Astrocyte (in vitro differentiated cells and primary cell): ENCODE measurements at regions not wholly inside any gene's neighbourhood (a gene's known extent, or its start where the extent isn't known, plus 50 kb on each side); places are given as distances from the start of the nearest gene placed in this dataset.

Source experiments
- DNase-seq: peaks from one replicate; pipeline ENCODE4 v3.0.0-alpha.2; 2010; ENCODE audit warnings: low read depth
- FAIRE-seq: peaks from 2 replicates; lab custom pipeline; 2011; peaks lifted over from hg19 to GRCh38; lab: Jason Lieb, UNC
- H2AFZ ChIP-seq: 2 replicates; pipeline ENCODE4 v1.6.0; 2012; ENCODE audit warnings: low read depth, low read length, inconsistent platforms
- H3K27ac ChIP-seq: 2 replicates; pipeline ENCODE4 v1.5.1; 2011; ENCODE audit warnings: low read depth, low read length, inconsistent platforms
- H3K27me3 ChIP-seq: 2 replicates; pipeline ENCODE4 v1.6.0; 2011; ENCODE audit warnings: low read length, inconsistent platforms; ENCODE audit not compliant: insufficient read depth
- H3K36me3 ChIP-seq: 2 replicates; pipeline ENCODE4 v1.5.1; 2011; ENCODE audit warnings: low read length, inconsistent platforms; ENCODE audit not compliant: insufficient read depth
- H3K4me1 ChIP-seq: 2 replicates; pipeline ENCODE4 v1.5.1; 2011; ENCODE audit warnings: low read length, inconsistent platforms; ENCODE audit not compliant: insufficient read depth
- H3K4me2 ChIP-seq: 2 replicates; pipeline ENCODE4 v1.6.0; 2012; ENCODE audit warnings: low read length, inconsistent platforms
- H3K4me3 ChIP-seq: 2 replicates; pipeline ENCODE4 v1.5.1; 2011; ENCODE audit warnings: low read depth, mild to moderate bottlenecking, low read length, inconsistent platforms; ENCODE audit not compliant: insufficient read depth
- H3K79me2 ChIP-seq: 2 replicates; pipeline ENCODE4 v1.6.0; 2012; ENCODE audit warnings: mild to moderate bottlenecking, low read length, inconsistent platforms; ENCODE audit not compliant: insufficient read depth
- H3K9ac ChIP-seq: 2 replicates; pipeline ENCODE4 v1.6.0; 2012; ENCODE audit warnings: mild to moderate bottlenecking, low read length, inconsistent platforms
- H3K9me3 ChIP-seq: 2 replicates; pipeline ENCODE4 v1.5.1; 2012; ENCODE audit warnings: low read depth, mild to moderate bottlenecking, low read length, inconsistent platforms; ENCODE audit not compliant: insufficient read depth
- H4K20me1 ChIP-seq: 2 replicates; pipeline ENCODE4 v1.6.0; 2012; ENCODE audit warnings: low read length, inconsistent platforms; ENCODE audit not compliant: insufficient read depth
- H3K27ac Mint-ChIP-seq: one replicate; pipeline ENCODE4 v1.8.0; 2021; ENCODE audit warnings: mild to moderate bottlenecking, mixed read lengths; ENCODE audit not compliant: unreplicated experiment
- H3K27me3 Mint-ChIP-seq: one replicate; pipeline ENCODE4 v1.8.0; 2021; ENCODE audit warnings: low read depth, mixed read lengths; ENCODE audit not compliant: unreplicated experiment
- H3K36me3 Mint-ChIP-seq: one replicate; pipeline ENCODE4 v1.8.0; 2021; ENCODE audit warnings: low read depth, mixed read lengths; ENCODE audit not compliant: unreplicated experiment
- H3K4me1 Mint-ChIP-seq: one replicate; pipeline ENCODE4 v1.8.0; 2021; ENCODE audit warnings: low read depth, mixed read lengths; ENCODE audit not compliant: unreplicated experiment
- H3K4me3 Mint-ChIP-seq: one replicate; pipeline ENCODE4 v1.8.0; 2021; ENCODE audit warnings: mild to moderate bottlenecking, moderate library complexity, mixed read lengths; ENCODE audit not compliant: unreplicated experiment
- H3K9me3 Mint-ChIP-seq: one replicate; pipeline ENCODE4 v1.8.0; 2021; ENCODE audit warnings: mild to moderate bottlenecking, mixed read lengths; ENCODE audit not compliant: unreplicated experiment
- CTCF ChIP-seq: IDR thresholded peaks from 2 replicates; pipeline ENCODE4 v1.5.1; 2011; ENCODE audit warnings: low read depth, mild to moderate bottlenecking, inconsistent platforms, low read length, moderate library complexity; ENCODE audit not compliant: insufficient read depth
- EZH2 ChIP-seq: IDR thresholded peaks from 2 replicates; pipeline ENCODE4 v1.6.1; 2012; ENCODE audit warnings: mild to moderate bottlenecking, low read length, inconsistent platforms; ENCODE audit not compliant: insufficient read depth

DNA sequence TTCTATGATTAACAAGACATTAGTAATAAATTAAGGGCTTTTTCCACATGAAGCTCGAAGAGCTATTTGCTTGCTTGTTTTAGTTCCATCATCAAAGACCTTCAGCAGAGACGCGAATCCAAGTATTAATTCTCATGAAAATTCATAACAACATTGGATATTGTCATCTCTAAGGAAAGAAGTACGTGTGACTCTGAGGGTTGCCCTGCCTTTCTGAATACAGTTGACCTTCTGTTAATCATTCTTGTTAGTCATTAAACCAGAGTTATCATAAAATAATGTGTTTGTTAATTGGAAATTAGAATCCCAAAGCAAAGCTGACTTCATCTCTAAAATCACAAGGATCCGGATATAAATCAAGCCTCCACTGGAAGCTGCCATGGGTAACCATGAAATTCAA, 222.5 kb downstream of the ZNF608 start:
- H3K27ac Mint-ChIP-seq: no peak overlapping the region

DNA sequence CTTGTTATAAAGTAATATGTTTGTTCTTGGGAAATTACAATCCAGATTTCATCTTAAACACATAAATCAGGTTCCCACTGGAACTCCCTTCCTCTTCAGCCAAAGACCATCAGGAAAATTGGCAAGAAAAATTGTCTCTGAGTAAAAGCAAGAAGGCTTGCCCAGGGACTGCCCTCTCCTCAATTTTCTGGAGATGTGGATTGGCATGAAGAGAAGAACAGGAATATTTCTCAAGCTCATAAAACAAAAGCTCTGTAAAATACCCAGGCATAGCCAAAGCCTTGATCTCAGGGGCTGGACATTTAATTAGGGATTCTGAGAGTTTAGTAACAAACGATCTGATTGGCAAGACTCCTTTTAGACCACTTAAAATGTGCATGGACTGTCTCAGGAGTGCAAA, 223.4 kb downstream of the ZNF608 start:
- no peak for TF ChIP-seq EZH2
- no peak for TF ChIP-seq CTCF

More for the DNA sequence above, 222.5 kb downstream of the ZNF608 start:
- no peak overlapping the region for H3K4me3 Mint-ChIP-seq
- H2AFZ ChIP-seq: no peak overlapping the region
- peaks cover 23% of the 10 kb centered on the region for H3K4me1 Mint-ChIP-seq
- no peaks in the 10 kb centered on the region for H3K36me3 ChIP-seq
- no peak for DNase-seq
- H3K4me3 ChIP-seq: no peak overlapping the region
- TF ChIP-seq CTCF (no peak), EZH2 (no peak)
- H3K9me3 Mint-ChIP-seq: peaks cover 6% of the 10 kb centered on the region
- H3K79me2 ChIP-seq: no peaks in the 10 kb centered on the region
- peaks cover 2% of the 10 kb centered on the region for H3K27me3 Mint-ChIP-seq
- no peak for FAIRE-seq
- H3K27ac ChIP-seq: no peak overlapping the region
- H3K36me3 Mint-ChIP-seq: no peaks in the 10 kb centered on the region
- H3K9ac ChIP-seq: no peak overlapping the region
- H4K20me1 ChIP-seq: no peaks in the 10 kb centered on the region
- H3K9me3 ChIP-seq: no peaks in the 10 kb centered on the region
- no peaks in the 10 kb centered on the region for H3K27me3 ChIP-seq
- no peak overlapping the region for H3K4me2 ChIP-seq
- no peaks in the 10 kb centered on the region for H3K4me1 ChIP-seq

DNA sequence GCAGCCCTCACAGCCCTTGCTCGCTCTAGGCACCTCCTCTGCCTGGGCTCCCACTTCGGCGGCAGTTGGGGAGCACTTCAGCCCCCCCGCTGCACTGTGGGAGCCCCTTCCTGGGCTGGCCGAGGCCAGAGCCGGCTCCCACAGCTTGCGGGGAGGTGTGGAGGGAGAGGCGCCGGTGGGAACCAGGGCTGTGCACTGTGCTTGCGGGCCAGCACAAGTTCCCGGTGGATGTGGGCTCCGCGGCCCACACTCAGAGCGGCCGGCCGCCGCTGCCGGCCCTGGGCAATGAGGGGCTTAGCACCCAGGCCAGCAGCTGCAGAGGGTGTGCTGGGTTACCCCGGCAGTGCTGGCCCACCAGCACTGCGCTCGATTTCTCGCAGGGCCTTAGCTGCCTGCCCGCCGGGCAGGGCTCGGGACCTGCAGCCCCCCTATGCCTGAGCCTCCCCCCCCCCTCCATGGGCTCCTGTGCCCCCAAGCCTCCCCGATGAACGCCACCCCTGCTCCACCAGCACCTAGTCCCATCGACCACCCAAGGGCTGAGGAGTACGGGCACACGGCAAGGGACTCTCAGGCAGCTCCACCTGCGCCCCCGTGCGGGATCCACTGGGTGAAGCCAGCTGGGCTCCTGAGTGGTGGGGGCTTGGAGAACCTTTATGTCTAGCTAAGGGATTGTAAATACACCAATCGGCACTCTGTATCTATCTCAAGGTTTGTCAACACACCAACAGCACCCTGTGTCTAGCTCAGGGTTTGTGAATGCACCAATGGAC, 224.8 kb downstream of the ZNF608 start:
- no peaks in the 10 kb centered on the region for H3K27me3 ChIP-seq
- no peaks in the 10 kb centered on the region for H3K79me2 ChIP-seq
- DNase-seq (no peak), FAIRE-seq (no peak)
- no peak for TF ChIP-seq EZH2
- no peak for TF ChIP-seq CTCF
- no peaks in the 10 kb centered on the region for H3K9me3 ChIP-seq
- Mint-ChIP-seq H3K4me1 (peaks cover 9% of the 10 kb centered on the region), H3K36me3 (no peaks in the 10 kb centered on the region), H3K27ac (no peak overlapping the region), H3K27me3 (peaks cover 2% of the 10 kb centered on the region), H3K4me3 (no peak overlapping the region), H3K9me3 (peaks cover 6% of the 10 kb centered on the region)
- no peak overlapping the region for H3K4me2 ChIP-seq
- no peak overlapping the region for H2AFZ ChIP-seq
- H4K20me1 ChIP-seq: no peaks in the 10 kb centered on the region
- H3K27ac ChIP-seq: no peak overlapping the region
- H3K9ac ChIP-seq: no peak overlapping the region
- H3K36me3 ChIP-seq: no peaks in the 10 kb centered on the region
- no peak overlapping the region for H3K4me3 ChIP-seq
- no peaks in the 10 kb centered on the region for H3K4me1 ChIP-seq

More for the DNA sequence above, 223.4 kb downstream of the ZNF608 start:
- H3K79me2 ChIP-seq: no peaks in the 10 kb centered on the region
- no peak overlapping the region for H2AFZ ChIP-seq
- peaks cover 2% of the 10 kb centered on the region for H3K27me3 Mint-ChIP-seq
- H3K27ac ChIP-seq: no peak overlapping the region
- no peaks in the 10 kb centered on the region for H3K27me3 ChIP-seq
- no peaks in the 10 kb centered on the region for H3K36me3 ChIP-seq
- H3K4me1 Mint-ChIP-seq: peaks cover 18% of the 10 kb centered on the region
- H3K4me3 ChIP-seq: no peak overlapping the region
- H3K9ac ChIP-seq: no peak overlapping the region
- DNase-seq: no peak
- H3K4me2 ChIP-seq: no peak overlapping the region
- H3K9me3 ChIP-seq: no peaks in the 10 kb centered on the region
- no peaks in the 10 kb centered on the region for H3K4me1 ChIP-seq
- FAIRE-seq: no peak
- H4K20me1 ChIP-seq: no peaks in the 10 kb centered on the region
- H3K27ac Mint-ChIP-seq: no peak overlapping the region
- peaks cover 6% of the 10 kb centered on the region for H3K9me3 Mint-ChIP-seq
- H3K4me3 Mint-ChIP-seq: no peak overlapping the region
- H3K36me3 Mint-ChIP-seq: no peaks in the 10 kb centered on the region
